T-cell (primary cell): ENCODE measurements at regions not wholly inside any gene's neighbourhood (a gene's known extent, or its start where the extent isn't known, plus 50 kb on each side); places are given as distances from the start of the nearest gene placed in this dataset.

Experiments used
- ATAC-seq, 4 experiments: fragments of 200-7000 bp in 3 of 4; fragments of 150-1000 bp in 1 of 4; cut with Tn5 transposase; replicated peaks in 1 of 4; 1 replicate in 3 of 4; 2 replicates in 1 of 4; pipeline ENCODE4 v1.10.0; 2021; ENCODE audit warnings: moderate library complexity in 3 of 4, mild to moderate bottlenecking in 2 of 4, moderate number of reproducible peaks in 1 of 4
- CTCF ChIA-PET, 2 donors: fragments of 300-600 bp; sonication (Branson Sonifier 250); formaldehyde crosslinking; loops; one replicate each; lab custom pipeline; 2022; ENCODE audit warnings: antibody characterized with exemption in 2 of 2; lab: Charles Lee
- POLR2A ChIA-PET, 2 donors: fragments of 300-600 bp; sonication (Branson Sonifier 250); formaldehyde crosslinking; loops; one replicate each; lab custom pipeline; 2022; ENCODE audit warnings: antibody characterized with exemption in 2 of 2; lab: Charles Lee
- DNase-seq, 35 experiments: peaks; one replicate each; pipeline versions ENCODE4 v3.0.0 to v3.0.0-alpha.2; 2013 to 2023
- H3K27ac ChIP-seq: one replicate; pipeline ENCODE4 v1.5.1; 2013; ENCODE audit warnings: low read length
- H3K27me3 ChIP-seq, 2 experiments: replicated peaks in 1 of 2; 1 replicate in 1 of 2; 2 replicates in 1 of 2; pipeline versions ENCODE4 v1.6.1 to v1.7.0; 2013; ENCODE audit warnings: low read length in 1 of 2, mixed read lengths in 1 of 2; ENCODE audit not compliant: control insufficient read depth in 2 of 2, insufficient read depth in 2 of 2; ENCODE audit errors: extremely low read depth in 1 of 2
- H3K36me3 ChIP-seq, 2 donors: 1 replicate in 1 of 2; 2 replicates in 1 of 2; pipeline versions ENCODE4 v1.6.1 to v1.7.0; 2013; ENCODE audit warnings: low read length in 1 of 2; ENCODE audit not compliant: control insufficient read depth in 2 of 2, insufficient read depth in 1 of 2; ENCODE audit errors: extremely low read depth in 1 of 2
- H3K4me1 ChIP-seq, 2 experiments: 1 replicate in 1 of 2; 2 replicates in 1 of 2; pipeline versions ENCODE4 v1.6.1 to v1.7.0; 2013; ENCODE audit warnings: low read length in 2 of 2, mixed read lengths in 1 of 2; ENCODE audit not compliant: insufficient read depth in 2 of 2, control insufficient read depth in 1 of 2; ENCODE audit errors: extremely low read depth in 1 of 2
- H3K4me3 ChIP-seq, 2 donors: 1 replicate in 1 of 2; 2 replicates in 1 of 2; pipeline versions ENCODE4 v1.5.1 to v1.7.0; 2013; ENCODE audit warnings: mild to moderate bottlenecking in 2 of 2, low read length in 1 of 2, moderate library complexity in 1 of 2; ENCODE audit not compliant: control insufficient read depth in 1 of 2; ENCODE audit errors: extremely low read depth in 1 of 2
- H3K9me3 ChIP-seq: 2 replicates; pipeline ENCODE4 v1.7.0; 2013
- H3K27ac Mint-ChIP-seq, 2 donors: one replicate each; pipeline ENCODE4 v1.8.0; 2020 to 2021; ENCODE audit warnings: mild to moderate bottlenecking in 2 of 2, mixed read lengths in 2 of 2
- H3K27me3 Mint-ChIP-seq, 2 donors: one replicate each; pipeline ENCODE4 v1.8.0; 2021 to 2022; ENCODE audit warnings: mixed read lengths in 2 of 2
- H3K36me3 Mint-ChIP-seq: one replicate; pipeline ENCODE4 v1.8.0; 2021; ENCODE audit warnings: mixed read lengths
- H3K4me1 Mint-ChIP-seq, 3 donors: one replicate each; pipeline ENCODE4 v1.8.0; 2020 to 2022; ENCODE audit warnings: mixed read lengths in 3 of 3, mild to moderate bottlenecking in 1 of 3
- H3K4me3 Mint-ChIP-seq, 3 donors: one replicate each; pipeline ENCODE4 v1.8.0; 2020 to 2022; ENCODE audit warnings: mild to moderate bottlenecking in 3 of 3, mixed read lengths in 3 of 3, moderate library complexity in 3 of 3
- H3K9me3 Mint-ChIP-seq, 3 donors: one replicate each; pipeline ENCODE4 v1.8.0; 2020 to 2022; ENCODE audit warnings: mixed read lengths in 3 of 3
- WGBS: methylation state at CpG from one replicate; pipeline ENCODE4 v1.1.5; 2013; ENCODE audit warnings: missing lambda C conversion rate; ENCODE audit not compliant: insufficient coverage; 5-methylcytosine and 5-hydroxymethylcytosine counted together

- Mint-ChIP-seq H3K36me3 (no peaks in the 10 kb centered on the region), H3K27me3 (peaks cover 0 to 7% of the 10 kb centered on the region in 2 donors), H3K27ac (no peak overlapping the region), H3K9me3 (no peaks in the 10 kb centered on the region), H3K4me1 (peaks cover 0 to 6% (median 0%) of the 10 kb centered on the region in 3 donors), H3K4me3 (no peak overlapping the region)
- H3K36me3 ChIP-seq = no peaks in the 10 kb centered on the region
- POLR2A ChIA-PET = no interaction called here
- CTCF ChIA-PET = interaction anchor here in 1 of 2 donors (0.6 to 0.7 kb wide), 2 partner anchors 288 to 1125 kb away, joined by 3 to 6 read pairs; no protein-coding TSS in a partner anchor
- H3K9me3 ChIP-seq = no peaks in the 10 kb centered on the region
- H3K4me1 ChIP-seq = peaks cover 0 to 5% of the 10 kb centered on the region in 2 experiments
- no peak for ATAC-seq
- no peak for DNase-seq
- 100% methylated on average over 1 of the region's 10 CpGs for WGBS
- H3K4me3 ChIP-seq = no peak overlapping the region
- no peaks in the 10 kb centered on the region for H3K27me3 ChIP-seq
- no peak overlapping the region for H3K27ac ChIP-seq
These were observed 421.2 kb upstream of the JARID2 start for GRCh38 chr6:14824484-14825275.

- Histone ChIP-seq H3K4me3 (no peak overlapping the region), H3K27ac (no peak overlapping the region), H3K27me3 (no peaks in the 10 kb centered on the region), H3K9me3 (no peaks in the 10 kb centered on the region), H3K4me1 (peaks cover 0 to 5% of the 10 kb centered on the region in 2 experiments), H3K36me3 (no peaks in the 10 kb centered on the region)
- DNase-seq (no peak), ATAC-seq (no peak)
- H3K4me3 Mint-ChIP-seq = no peak overlapping the region
- POLR2A ChIA-PET = no interaction called here
- H3K4me1 Mint-ChIP-seq = peaks cover 0 to 6% (median 0%) of the 10 kb centered on the region in 3 donors
- WGBS = no CpG with 5 or more reads among the region's 4 CpGs
- H3K27me3 Mint-ChIP-seq = peaks cover 0 to 8% of the 10 kb centered on the region in 2 donors
- H3K9me3 Mint-ChIP-seq = no peaks in the 10 kb centered on the region
- no peak overlapping the region for H3K27ac Mint-ChIP-seq
- CTCF ChIA-PET = no interaction called here
- no peaks in the 10 kb centered on the region for H3K36me3 Mint-ChIP-seq
These were observed 419.4 kb upstream of the JARID2 start for GRCh38 chr6:14826456-14826855.

GRCh38 chr6:14827354-14827753 lies 418.5 kb upstream of the JARID2 start:
- Histone ChIP-seq H3K27ac (no peak overlapping the region), H3K27me3 (no peaks in the 10 kb centered on the region), H3K4me3 (no peak overlapping the region), H3K36me3 (no peaks in the 10 kb centered on the region), H3K9me3 (no peaks in the 10 kb centered on the region), H3K4me1 (peaks cover 0 to 5% of the 10 kb centered on the region in 2 experiments)
- WGBS = 100% methylated on average over 5 of the region's 10 CpGs
- Mint-ChIP-seq H3K4me3 (no peak overlapping the region), H3K9me3 (no peaks in the 10 kb centered on the region), H3K27me3 (peaks cover 0 to 8% of the 10 kb centered on the region in 2 donors), H3K36me3 (no peaks in the 10 kb centered on the region), H3K27ac (no peak overlapping the region), H3K4me1 (peaks cover 0 to 6% (median 0%) of the 10 kb centered on the region in 3 donors)
- DNase-seq (no peak), ATAC-seq (no peak)
- POLR2A ChIA-PET = no interaction called here
- CTCF ChIA-PET = no interaction called here

GRCh38 chr6:14828201-14828611 lies 417.7 kb upstream of the JARID2 start:
- WGBS = 90% methylated on average over 6 of the region's 9 CpGs
- peaks cover 0 to 5% of the 10 kb centered on the region in 2 experiments for H3K4me1 ChIP-seq
- no peaks in the 10 kb centered on the region for H3K36me3 ChIP-seq
- H3K4me3 Mint-ChIP-seq = no peak overlapping the region
- no peaks in the 10 kb centered on the region for H3K9me3 ChIP-seq
- ChIA-PET CTCF (no interaction called here), POLR2A (no interaction called here)
- no peak for ATAC-seq
- no peak overlapping the region for H3K27ac Mint-ChIP-seq
- H3K36me3 Mint-ChIP-seq = no peaks in the 10 kb centered on the region
- H3K27me3 Mint-ChIP-seq = peaks cover 0 to 8% of the 10 kb centered on the region in 2 donors
- no peaks in the 10 kb centered on the region for H3K9me3 Mint-ChIP-seq
- no peaks in the 10 kb centered on the region for H3K27me3 ChIP-seq
- no peak overlapping the region for H3K4me3 ChIP-seq
- H3K27ac ChIP-seq = no peak overlapping the region
- no peak for DNase-seq
- H3K4me1 Mint-ChIP-seq = peaks cover 0 to 6% (median 0%) of the 10 kb centered on the region in 3 donors

GRCh38 chr6:14831070-14831469 lies 414.8 kb upstream of the JARID2 start:
- Mint-ChIP-seq H3K4me3 (no peak overlapping the region), H3K4me1 (no peaks in the 10 kb centered on the region), H3K27ac (no peak overlapping the region), H3K36me3 (no peaks in the 10 kb centered on the region), H3K27me3 (peaks cover 0 to 5% of the 10 kb centered on the region in 2 donors), H3K9me3 (no peaks in the 10 kb centered on the region)
- DNase-seq (no peak), ATAC-seq (no peak)
- ChIA-PET CTCF (no interaction called here), POLR2A (no interaction called here)
- Histone ChIP-seq H3K27me3 (no peaks in the 10 kb centered on the region), H3K36me3 (no peaks in the 10 kb centered on the region), H3K4me1 (no peaks in the 10 kb centered on the region), H3K4me3 (no peak overlapping the region), H3K27ac (no peak overlapping the region), H3K9me3 (no peaks in the 10 kb centered on the region)
- 70% methylated on average over 2 of the region's 5 CpGs for WGBS

GRCh38 chr6:14831937-14832336 lies 413.9 kb upstream of the JARID2 start:
- ChIA-PET CTCF (no interaction called here), POLR2A (no interaction called here)
- no peaks in the 10 kb centered on the region for H3K9me3 ChIP-seq
- no peaks in the 10 kb centered on the region for H3K36me3 ChIP-seq
- H3K4me3 ChIP-seq = no peak overlapping the region
- Mint-ChIP-seq H3K4me1 (no peaks in the 10 kb centered on the region), H3K9me3 (no peaks in the 10 kb centered on the region), H3K27me3 (peaks cover 0 to 5% of the 10 kb centered on the region in 2 donors), H3K4me3 (no peak overlapping the region), H3K27ac (no peak overlapping the region), H3K36me3 (no peaks in the 10 kb centered on the region)
- DNase-seq (no peak), ATAC-seq (no peak)
- no peak overlapping the region for H3K27ac ChIP-seq
- 86% methylated on average over 1 of the region's 6 CpGs for WGBS
- no peaks in the 10 kb centered on the region for H3K4me1 ChIP-seq
- no peaks in the 10 kb centered on the region for H3K27me3 ChIP-seq
